Gastrocnemius medialis (tissue), 4 donors: ENCODE measurements at regions not wholly inside any gene's neighbourhood (a gene's known extent, or its start where the extent isn't known, plus 50 kb on each side); places are given as distances from the start of the nearest gene placed in this dataset.

Source experiments
- CTCF ChIP-seq, 5 experiments: fragments of 450-650 bp in 3 of 5; fragments of 200-600 bp in 2 of 5; sonication (generic) in 2 of 5; IDR thresholded peaks in 4 of 5; conservative IDR thresholded peaks in 1 of 5; 1 replicate in 4 of 5; 2 replicates in 1 of 5; pipeline ENCODE4 v1.5.1; 2016 to 2019; ENCODE audit warnings: antibody characterized with exemption in 5 of 5, mild to moderate bottlenecking in 3 of 5, moderate library complexity in 3 of 5
- POLR2A ChIP-seq, 2 donors: fragments of 450-650 bp; IDR thresholded peaks; one replicate each; pipeline ENCODE4 v1.6.1; 2017; ENCODE audit warnings: antibody characterized with exemption in 2 of 2, mild to moderate bottlenecking in 2 of 2, moderate library complexity in 2 of 2

- TF ChIP-seq POLR2A (IDR thresholded peaks at IDR 0.05) = no peak
- TF ChIP-seq CTCF (IDR thresholded peaks at IDR 0.05 in 4 of 5, conservative IDR thresholded peaks at IDR 0.05 in 1 of 5) = no peak
Measured at GRCh38 chr13:28552288-28552687, 57.4 kb upstream of the FLT1 start.
